ENCODE measurements at regions not wholly inside any gene's neighbourhood (a gene's known extent, or its start where the extent isn't known, plus 50 kb on each side); places are given as distances from the start of the nearest gene placed in this dataset.
"Not testable (repeated sequence)": the region's sequence is repeated elsewhere in the genome, so short reads cannot be mapped to it uniquely, and the experiment has no call there.

- DNase-seq, result no peak
Measured at GRCh38 chr10:42989481-42989921, 87.4 kb upstream of the RET start.

- no peak for DNase-seq
Measured at GRCh38 chr10:42990016-42990720, 86.7 kb upstream of the RET start.

- no peak for DNase-seq
Measured at GRCh38 chr10:42990721-42991441, 86.0 kb upstream of the RET start.

GRCh38 chr10:42991442-42992098 lies 85.3 kb upstream of the RET start:
- DNase-seq, result no peak

- no peak for DNase-seq
Measured at GRCh38 chr10:42992156-42992956, 84.5 kb upstream of the RET start.

- DNase-seq, result no peak
Measured at GRCh38 chr10:42992957-42993390, 83.9 kb upstream of the RET start.

- DNase-seq, result not testable (repeated sequence)
Measured at GRCh38 chr10:42994909-42995308, 82.0 kb upstream of the RET start.

- DNase-seq, result no peak
Measured at GRCh38 chr10:42995537-42995936, 81.3 kb upstream of the RET start.

GRCh38 chr10:42996588-42996987 lies 80.3 kb upstream of the RET start:
- no peak for DNase-seq

- no peak for DNase-seq
Measured at GRCh38 chr10:42997151-42997848, 79.6 kb upstream of the RET start.

GRCh38 chr10:42997849-42998165 lies 79.1 kb upstream of the RET start:
- DNase-seq, result no peak

GRCh38 chr10:42998481-42999384 lies 78.1 kb upstream of the RET start:
- DNase-seq, result no peak

- DNase-seq, result no peak
Measured at GRCh38 chr10:42999385-43000020, 77.4 kb upstream of the RET start.

- no peak for DNase-seq
Measured at GRCh38 chr10:43000021-43000411, 76.9 kb upstream of the RET start.

GRCh38 chr10:43000651-43001426 lies 76.0 kb upstream of the RET start:
- no peak for DNase-seq

- DNase-seq, result no peak
Measured at GRCh38 chr10:43001427-43001795, 75.5 kb upstream of the RET start.

GRCh38 chr10:43002596-43002995 lies 74.3 kb upstream of the RET start:
- DNase-seq, result no peak

GRCh38 chr10:43006490-43006889 lies 70.4 kb upstream of the RET start:
- DNase-seq, result no peak

- no peak for DNase-seq
Measured at GRCh38 chr10:43012578-43012977, 64.3 kb upstream of the RET start.

GRCh38 chr10:43013065-43013464 lies 63.8 kb upstream of the RET start:
- DNase-seq, result no peak
